ENCODE measurements at regions not wholly inside any gene's neighbourhood (a gene's known extent, or its start where the extent isn't known, plus 50 kb on each side); places are given as distances from the start of the nearest gene placed in this dataset.

DNA sequence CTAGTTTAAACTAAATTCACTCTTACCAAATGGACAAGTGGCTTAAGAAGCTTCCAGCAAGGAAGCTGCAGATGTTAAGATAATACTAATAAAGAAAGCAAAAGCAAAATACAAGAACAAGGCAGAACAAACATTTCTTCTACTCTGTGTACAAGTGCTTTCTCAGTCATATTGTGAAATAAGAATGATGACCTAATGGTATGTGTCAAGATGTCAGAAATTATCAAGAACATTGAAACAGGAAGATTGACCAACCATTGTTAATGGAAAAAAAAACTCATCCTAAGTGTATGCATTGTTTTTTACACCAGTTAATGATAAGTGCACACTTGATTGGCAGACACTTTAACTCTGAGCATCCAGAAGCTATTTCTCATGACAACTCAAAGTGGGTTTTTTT is 65.4 kb upstream of the P2RY1 start:
- TF ChIP-seq, protein P1, sequence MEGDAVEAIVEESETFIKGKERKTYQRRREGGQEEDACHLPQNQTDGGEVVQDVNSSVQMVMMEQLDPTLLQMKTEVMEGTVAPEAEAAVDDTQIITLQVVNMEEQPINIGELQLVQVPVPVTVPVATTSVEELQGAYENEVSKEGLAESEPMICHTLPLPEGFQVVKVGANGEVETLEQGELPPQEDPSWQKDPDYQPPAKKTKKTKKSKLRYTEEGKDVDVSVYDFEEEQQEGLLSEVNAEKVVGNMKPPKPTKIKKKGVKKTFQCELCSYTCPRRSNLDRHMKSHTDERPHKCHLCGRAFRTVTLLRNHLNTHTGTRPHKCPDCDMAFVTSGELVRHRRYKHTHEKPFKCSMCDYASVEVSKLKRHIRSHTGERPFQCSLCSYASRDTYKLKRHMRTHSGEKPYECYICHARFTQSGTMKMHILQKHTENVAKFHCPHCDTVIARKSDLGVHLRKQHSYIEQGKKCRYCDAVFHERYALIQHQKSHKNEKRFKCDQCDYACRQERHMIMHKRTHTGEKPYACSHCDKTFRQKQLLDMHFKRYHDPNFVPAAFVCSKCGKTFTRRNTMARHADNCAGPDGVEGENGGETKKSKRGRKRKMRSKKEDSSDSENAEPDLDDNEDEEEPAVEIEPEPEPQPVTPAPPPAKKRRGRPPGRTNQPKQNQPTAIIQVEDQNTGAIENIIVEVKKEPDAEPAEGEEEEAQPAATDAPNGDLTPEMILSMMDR (optimal IDR thresholded peaks at IDR 0.05 in 1 of 3, IDR thresholded peaks at IDR 0.05 in 1 of 3, conservative IDR thresholded peaks at IDR 0.05 in 1 of 3; ENCODE audit: extremely low read depth in 1 of 3, insufficient read depth in 2 of 3, low read length in 3 of 3) = no peak
- no peak for TF ChIP-seq EZH2 (IDR thresholded peaks at IDR 0.05; ENCODE audit: low read length)

Measured in keratinocyte (primary cell).